GM11168 (cell line): ENCODE measurements at regions not wholly inside any gene's neighbourhood (a gene's known extent, or its start where the extent isn't known, plus 50 kb on each side); places are given as distances from the start of the nearest gene placed in this dataset.
"Not testable (repeated sequence)": the region's sequence is repeated elsewhere in the genome, so short reads cannot be mapped to it uniquely, and the experiment has no call there.

Experiments
- in situ Hi-C: fragments of 300-500 bp; cut with MboI; formaldehyde crosslinking; loops from one replicate; pipeline ENCODE4 v1.12.0; 2022; ENCODE audit warnings: low sequenced_read_pairs; ENCODE audit not compliant: unreplicated experiment

DNA sequence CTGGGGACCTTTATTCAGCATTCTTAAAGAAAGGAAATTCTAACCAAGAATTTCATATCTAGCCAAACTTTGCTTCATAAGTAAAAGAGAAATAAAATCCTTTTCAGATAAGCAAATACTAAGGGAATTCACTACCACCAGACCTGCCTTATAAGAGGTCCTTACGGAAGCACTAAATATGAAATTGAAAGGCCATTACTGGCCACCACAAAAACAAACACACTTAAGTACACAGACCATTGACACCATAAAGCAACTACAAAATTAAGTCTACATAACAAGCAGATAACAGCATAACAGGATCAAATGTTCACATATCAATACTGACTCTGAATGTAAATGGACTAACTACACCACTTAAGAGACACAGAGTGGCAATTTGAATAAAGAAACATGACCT lies 361.4 kb upstream of the POU5F2 start:
- in situ Hi-C loops: no loop called here

- in situ Hi-C loops: not testable (repeated sequence)
Observed at GRCh38 chr5:94097384-94097783, 356.0 kb upstream of the POU5F2 start.

GRCh38 chr5:94094793-94095441 lies 353.5 kb upstream of the POU5F2 start:
- in situ Hi-C loops: no loop called here

DNA sequence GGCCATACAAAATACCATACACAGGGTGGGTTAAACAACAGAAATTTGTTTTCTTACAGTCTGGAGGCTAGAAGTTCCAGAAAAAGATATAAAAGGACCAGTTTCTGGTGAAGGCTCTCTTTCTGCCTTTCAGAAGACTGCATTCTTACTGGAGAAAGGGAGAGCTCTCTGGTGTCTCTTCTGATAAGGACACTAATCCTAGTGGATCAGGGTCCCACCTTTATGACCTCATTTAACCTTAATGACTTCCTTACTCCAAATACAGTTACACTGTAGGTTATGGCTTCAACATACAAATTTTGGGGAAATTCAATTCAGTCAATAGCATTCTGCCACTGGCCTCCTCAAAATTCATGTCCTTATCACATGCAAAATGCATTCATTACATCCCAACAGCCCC lies 351.9 kb upstream of the POU5F2 start:
- in situ Hi-C loops: no loop called here

DNA sequence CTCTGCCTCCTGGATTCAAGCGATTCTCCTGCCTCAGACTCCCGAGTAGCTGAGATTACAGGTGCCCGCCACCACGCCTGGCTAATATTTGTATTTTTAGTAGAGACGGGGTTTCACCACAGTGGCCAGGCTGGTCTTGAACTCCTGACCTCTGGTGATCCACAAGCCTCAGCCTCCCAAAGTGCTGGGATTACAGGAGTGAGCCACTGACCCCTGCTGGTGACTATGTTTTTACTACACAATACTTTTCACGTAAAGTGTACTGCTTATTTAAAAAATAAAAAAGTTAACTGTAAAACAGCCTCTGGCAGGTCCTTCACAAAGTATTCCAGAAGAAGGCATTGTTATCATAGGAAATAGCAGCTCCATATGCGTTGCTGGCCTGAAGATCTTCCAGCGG lies 345.2 kb upstream of the POU5F2 start:
- in situ Hi-C loops: not testable (repeated sequence)

GRCh38 chr5:94086194-94086593 lies 344.8 kb upstream of the POU5F2 start:
- in situ Hi-C loops: no loop called here

GRCh38 chr5:94082405-94082804 lies 341.0 kb upstream of the POU5F2 start:
- in situ Hi-C loops: no loop called here

DNA sequence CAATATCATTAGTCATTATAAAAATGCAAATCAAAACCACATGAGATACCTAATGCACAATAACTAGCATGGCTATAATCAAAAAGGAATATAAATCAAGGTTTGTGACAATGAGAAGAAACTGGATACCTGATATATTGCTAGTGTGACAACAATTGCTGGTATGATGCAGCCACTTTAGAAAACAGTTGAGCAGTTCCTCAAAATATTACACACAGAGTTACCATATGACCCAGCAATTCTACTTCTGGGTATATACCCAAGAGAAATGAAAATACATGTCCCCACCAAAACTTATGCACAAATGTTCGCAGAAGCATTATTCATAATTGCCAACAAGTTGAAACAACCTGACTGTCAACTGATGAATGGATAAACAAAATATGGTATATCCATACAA lies 339.7 kb upstream of the POU5F2 start:
- in situ Hi-C loops: no loop called here

- in situ Hi-C loops: no loop called here
Observed at GRCh38 chr5:94080390-94080789, 339.0 kb upstream of the POU5F2 start.

DNA sequence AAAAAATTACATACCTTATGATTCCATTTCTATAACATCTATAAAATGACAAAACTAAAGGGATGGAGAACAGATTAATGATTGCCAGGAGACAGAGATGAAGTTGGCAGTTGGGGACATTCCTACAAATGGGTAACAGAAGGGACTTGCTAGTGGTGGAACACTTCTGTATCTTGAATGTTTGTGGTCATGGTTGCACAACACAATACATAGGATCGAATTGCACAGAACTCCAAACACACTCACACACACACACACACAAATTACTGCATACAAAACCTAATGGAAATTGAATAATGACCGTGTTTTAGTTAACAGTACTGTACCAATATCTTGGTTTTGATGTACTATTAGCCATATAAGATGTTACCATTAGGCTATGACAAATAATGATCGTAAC lies 330.7 kb upstream of the POU5F2 start:
- in situ Hi-C loops: no loop called here

- in situ Hi-C loops: no loop called here
Observed at GRCh38 chr5:94066437-94067207, 325.2 kb upstream of the POU5F2 start.

- in situ Hi-C loops: no loop called here
Observed at GRCh38 chr5:94064025-94064424, 322.6 kb upstream of the POU5F2 start.

DNA sequence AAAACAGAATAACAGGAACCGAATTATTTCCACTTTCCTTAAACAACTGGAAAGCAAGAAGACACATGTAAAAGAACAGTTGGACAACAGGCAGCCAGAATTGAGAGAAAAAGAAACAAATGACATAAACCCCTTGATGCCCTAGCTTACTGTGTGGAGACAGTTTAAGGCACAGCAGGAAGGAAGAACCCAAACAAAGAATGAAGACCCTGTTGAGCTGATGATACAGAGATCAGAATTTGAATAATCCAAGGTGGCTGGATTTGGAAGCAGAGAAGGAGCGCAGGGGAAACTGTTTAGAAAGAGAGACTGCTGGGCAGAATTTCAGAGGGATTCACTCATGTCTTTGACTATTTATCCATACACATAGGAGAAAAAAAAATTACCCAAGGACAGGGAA lies 316.3 kb upstream of the POU5F2 start:
- in situ Hi-C loops: no loop called here

DNA sequence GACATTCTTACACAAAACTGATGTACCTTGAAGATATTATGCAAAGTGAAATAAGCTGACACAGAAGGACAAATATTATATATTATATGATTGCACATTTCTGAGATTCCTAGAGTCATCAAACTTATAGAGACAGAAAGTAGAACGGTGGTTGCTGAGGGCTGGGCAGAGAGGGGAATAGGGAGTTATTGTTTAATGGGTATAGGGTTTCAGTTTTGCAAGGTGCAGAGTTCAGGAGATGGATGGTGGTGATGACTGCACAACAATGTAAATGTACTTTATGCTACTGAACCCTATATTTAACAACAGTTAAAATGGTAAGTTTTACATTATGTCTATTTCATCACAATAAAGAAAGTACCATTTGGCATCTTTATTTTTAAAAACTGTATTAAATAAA lies 315.8 kb upstream of the POU5F2 start:
- in situ Hi-C loops: no loop called here

- in situ Hi-C loops: not testable (repeated sequence)
Observed at GRCh38 chr5:94049307-94049922, 308.0 kb upstream of the POU5F2 start.

- in situ Hi-C loops: no loop called here
Observed at GRCh38 chr5:94045839-94046782, 304.7 kb upstream of the POU5F2 start.

DNA sequence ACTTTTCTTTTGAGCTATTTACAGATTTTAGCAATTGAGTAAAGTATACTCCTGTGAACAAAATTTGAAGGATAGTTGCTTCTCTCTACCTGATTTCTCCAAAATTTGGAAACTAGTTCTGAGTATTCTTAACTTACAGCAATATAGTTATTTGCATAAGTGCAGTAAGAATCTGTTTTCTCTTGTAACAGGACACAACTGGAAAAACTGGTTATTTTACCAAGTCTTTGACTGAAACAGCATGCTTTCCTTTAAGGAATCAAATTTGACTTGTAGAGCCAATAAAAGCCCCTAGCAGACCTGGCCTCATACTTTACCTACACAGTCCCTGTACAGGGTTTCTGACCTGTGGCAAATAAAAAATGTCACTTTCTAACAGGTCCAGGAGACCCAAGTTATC lies 301.9 kb upstream of the POU5F2 start:
- in situ Hi-C loops: no loop called here

GRCh38 chr5:94040591-94041148 lies 299.3 kb upstream of the POU5F2 start:
- in situ Hi-C loops: no loop called here

DNA sequence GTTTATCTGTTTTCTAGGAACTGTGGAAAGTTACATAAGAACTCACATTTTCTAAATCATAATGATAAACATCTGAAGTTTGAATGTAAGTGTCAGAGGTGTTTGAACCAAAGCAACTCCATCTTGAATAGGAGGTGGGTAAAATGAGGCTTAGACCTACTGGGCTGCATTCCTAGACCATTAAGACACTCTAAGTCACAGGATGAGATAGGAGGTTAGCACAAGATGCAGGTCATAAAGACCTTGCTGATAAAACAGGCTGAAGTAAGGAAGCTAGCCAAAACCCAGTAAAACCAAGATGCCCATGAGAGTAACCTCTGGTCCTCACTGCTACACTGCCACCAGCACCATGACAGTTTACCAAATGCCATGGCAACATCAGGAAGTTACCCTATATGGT lies 297.7 kb upstream of the POU5F2 start:
- in situ Hi-C loops: no loop called here

GRCh38 chr5:94031631-94032030 lies 290.2 kb upstream of the POU5F2 start:
- in situ Hi-C loops: no loop called here
